GM12878 (cell line): ENCODE measurements at regions not wholly inside any gene's neighbourhood (a gene's known extent, or its start where the extent isn't known, plus 50 kb on each side); places are given as distances from the start of the nearest gene placed in this dataset.

Experiments
- CREB1 ChIP-seq: IDR thresholded peaks from 2 replicates; pipeline ENCODE4 v1.6.1; 2012; ENCODE audit warnings: low read depth, mild to moderate bottlenecking, inconsistent platforms
- CTCF ChIP-seq, 3 experiments: IDR thresholded peaks in 2 of 3; conservative IDR thresholded peaks in 1 of 3; 2 replicates each; pipeline ENCODE4 v1.5.1; 2011; ENCODE audit warnings: low read depth in 3 of 3, low read length in 3 of 3, mild to moderate bottlenecking in 3 of 3, control low read depth in 2 of 3, moderate library complexity in 2 of 3, inconsistent platforms in 1 of 3, mixed read lengths in 1 of 3; ENCODE audit not compliant: control insufficient read depth in 2 of 3, insufficient read depth in 1 of 3; ENCODE audit errors: extremely low read depth in 1 of 3
- ELK1 ChIP-seq: IDR thresholded peaks from 2 replicates; pipeline ENCODE4 v1.6.1; 2012; ENCODE audit warnings: low read depth, low read length, improper control_type of control experiment
- PBX3 ChIP-seq: IDR thresholded peaks from 2 replicates; pipeline ENCODE4 v1.6.1; 2011; ENCODE audit warnings: mild to moderate bottlenecking, low read depth, low read length, moderate library complexity; ENCODE audit not compliant: insufficient replicate concordance
- ZBTB11 ChIP-seq: fragments of 450-650 bp; formaldehyde crosslinking; IDR thresholded peaks from 2 replicates; pipeline ENCODE4 v1.5.0; 2022; ENCODE audit warnings: mild to moderate bottlenecking, missing genetic modification characterization

- TF ChIP-seq CTCF (IDR thresholded peaks at IDR 0.05 in 2 of 3, conservative IDR thresholded peaks at IDR 0.05 in 1 of 3; ENCODE audit: control insufficient read depth in 2 of 3, extremely low read depth in 1 of 3, insufficient read depth in 1 of 3, low read depth in 3 of 3, low read length in 3 of 3) (no peak), CREB1 (no peak), PBX3 (no peak), ELK1 (no peak), ZBTB11 (CRISPR knock-in tag) (no peak)
These were observed 432.2 kb downstream of the IPO8 start (continued) for GRCh38 chr12:30263434-30263833.
